IPS-NIHi11 (cell line): ENCODE measurements at regions not wholly inside any gene's neighbourhood (a gene's known extent, or its start where the extent isn't known, plus 50 kb on each side); places are given as distances from the start of the nearest gene placed in this dataset.

ENCODE experiments used
- DNase-seq: peaks from one replicate; pipeline ENCODE4 v3.0.0; 2012; ENCODE audit warnings: mixed read lengths, low spot score

DNA sequence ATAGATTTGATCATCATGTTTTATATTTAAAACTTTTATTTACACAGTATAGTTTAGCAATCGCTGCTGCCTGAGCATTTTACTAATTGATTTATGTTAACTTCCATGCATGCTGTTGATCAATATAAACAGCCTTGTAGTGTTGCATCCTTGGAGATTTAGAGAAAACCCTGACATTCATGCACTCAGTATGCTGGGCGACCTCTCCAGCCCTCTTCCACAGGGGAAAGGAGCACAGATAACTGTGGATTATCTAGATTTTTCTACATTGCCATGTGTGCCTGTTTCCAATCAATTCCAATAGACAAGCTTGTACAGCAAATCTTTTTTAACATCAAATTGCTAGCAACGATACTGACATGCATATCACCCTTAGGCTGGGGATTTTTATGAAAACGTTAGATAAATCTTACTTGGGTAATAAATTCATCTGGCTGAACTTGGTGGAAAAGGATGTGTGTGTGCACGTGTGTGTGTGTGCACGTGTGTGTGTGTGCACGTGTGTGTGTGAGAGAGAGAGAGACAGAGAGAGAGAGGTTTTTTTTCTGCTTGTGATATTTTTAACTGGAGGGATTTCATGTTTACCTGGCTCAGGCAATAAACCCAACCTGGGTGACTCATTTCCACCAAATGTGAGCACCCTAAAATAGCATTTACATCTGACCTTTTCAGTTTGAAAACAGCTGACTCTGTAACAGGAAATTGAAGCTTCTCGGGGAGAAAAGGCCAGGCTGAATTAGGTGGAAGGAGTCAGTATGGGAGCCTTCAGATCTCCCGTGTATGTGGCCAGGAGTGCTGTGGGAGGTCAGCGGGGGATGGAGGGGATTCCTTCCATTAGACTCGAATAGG, 339.8 kb downstream of the PRDM2 start:
- DNase-seq: no peak

DNA sequence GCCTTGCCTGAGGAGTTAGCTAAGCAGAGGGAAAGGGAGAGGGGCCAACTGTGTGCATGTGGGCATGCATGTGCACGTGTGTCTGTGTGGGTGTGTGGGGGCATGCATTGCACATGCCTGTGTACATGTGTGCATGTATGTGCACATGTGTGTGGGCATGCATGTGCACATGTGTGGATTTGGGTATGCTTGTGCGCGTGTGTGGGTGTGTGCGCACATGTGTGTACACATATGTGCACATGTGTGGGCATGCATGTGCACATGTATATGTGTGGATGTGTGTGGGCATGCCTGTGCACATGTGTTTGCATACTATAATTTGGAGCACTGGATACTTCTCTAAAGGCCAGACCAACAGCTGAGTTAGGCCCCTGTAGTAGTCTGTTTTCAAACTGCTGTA, 350.0 kb downstream of the PRDM2 start:
- DNase-seq: no peak

DNA sequence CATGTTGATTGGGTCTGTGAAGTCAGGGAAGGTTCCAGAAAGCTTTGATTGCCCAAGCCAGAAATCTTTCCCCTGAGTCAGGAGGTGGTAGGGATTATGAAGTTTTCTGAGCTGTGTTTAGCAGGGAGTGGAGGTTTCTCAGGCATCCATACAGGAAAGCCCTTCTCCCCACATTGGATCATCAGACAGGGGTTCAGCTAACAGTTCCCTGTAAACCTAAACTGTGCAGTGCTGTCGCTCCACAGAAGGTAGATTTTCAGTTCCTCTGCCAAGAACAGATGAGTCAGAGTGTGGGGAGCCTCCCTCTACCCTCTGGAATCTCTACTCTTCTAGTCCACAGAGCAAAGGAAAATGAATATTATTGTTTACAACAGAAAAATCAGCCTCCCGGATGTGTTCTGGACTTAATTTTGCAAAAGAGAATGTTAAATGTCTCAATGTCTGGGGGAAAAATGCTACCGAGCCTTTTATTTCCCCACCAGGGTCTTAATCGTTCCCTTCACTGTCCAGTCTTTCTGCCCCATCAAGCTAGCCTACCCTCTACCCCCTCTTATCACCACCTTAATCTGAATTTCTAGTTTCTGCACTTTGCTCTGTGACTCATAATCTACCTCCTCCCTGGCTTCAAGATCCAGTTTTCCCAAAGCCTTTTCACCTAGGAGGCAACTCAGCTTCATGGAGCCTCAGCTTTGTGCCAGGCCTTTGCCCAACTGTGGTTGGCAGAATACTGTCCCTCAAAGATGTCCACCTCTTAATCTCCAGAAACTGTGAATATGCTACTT, 355.6 kb downstream of the PRDM2 start:
- DNase-seq: no peak

DNA sequence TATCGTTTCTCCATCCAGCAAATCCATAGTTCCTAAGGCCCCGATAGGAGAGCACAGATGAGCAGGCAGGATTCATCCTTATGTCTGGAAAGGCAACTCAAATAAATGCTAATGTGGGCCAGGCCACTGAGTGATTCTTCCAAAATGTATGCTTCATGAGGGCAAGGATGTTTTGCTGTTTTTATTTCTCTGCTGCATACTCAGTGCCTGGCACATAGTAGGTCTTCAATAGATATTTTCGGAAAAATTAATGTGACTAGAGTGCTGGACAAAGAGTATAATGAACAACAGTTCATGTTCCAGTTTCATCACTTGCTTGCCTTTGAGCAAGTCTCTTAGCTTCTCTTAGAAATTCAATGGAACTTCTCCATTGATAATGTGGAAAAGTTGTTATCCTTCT, 357.7 kb downstream of the PRDM2 start:
- no peak for DNase-seq

DNA sequence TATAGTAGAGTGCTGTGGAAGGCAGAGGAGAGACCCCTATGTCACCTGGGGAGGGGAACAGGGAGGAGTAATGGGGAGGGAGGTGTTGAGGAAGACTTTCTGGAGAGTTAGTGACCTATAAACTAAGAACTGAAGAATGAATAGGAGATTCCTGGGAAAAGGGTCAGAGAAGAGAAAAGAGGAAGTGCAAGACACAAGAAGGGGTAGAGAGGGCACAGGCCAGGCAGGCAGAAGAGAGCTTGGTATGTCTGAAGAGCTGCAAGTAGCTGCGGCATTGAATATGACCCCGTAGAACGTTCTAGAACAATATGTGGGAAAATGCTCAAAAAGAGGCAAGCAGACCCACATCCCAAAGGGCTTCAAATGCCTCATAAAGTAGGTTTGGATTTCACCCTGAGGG, 361.2 kb downstream of the PRDM2 start:
- no peak for DNase-seq

DNA sequence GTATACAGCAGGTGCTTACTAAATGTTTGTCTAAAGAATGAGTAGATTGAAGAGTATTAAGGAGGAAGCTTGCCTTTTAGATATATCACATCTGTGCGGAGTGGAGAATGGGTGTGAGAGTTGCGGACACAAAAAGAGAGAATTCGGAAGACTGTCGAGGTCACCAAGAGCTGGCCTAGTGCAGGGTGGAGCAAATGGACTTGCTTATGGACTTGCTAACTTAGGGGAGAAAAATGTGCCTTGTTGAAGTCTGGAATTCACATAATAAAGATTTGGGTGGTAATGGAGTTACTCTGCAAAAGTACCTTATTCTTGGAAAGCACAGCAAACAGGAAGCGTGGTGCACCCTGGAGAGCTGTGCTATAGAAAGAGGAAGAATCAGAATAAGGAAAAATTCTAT, 361.7 kb downstream of the PRDM2 start:
- DNase-seq: no peak

DNA sequence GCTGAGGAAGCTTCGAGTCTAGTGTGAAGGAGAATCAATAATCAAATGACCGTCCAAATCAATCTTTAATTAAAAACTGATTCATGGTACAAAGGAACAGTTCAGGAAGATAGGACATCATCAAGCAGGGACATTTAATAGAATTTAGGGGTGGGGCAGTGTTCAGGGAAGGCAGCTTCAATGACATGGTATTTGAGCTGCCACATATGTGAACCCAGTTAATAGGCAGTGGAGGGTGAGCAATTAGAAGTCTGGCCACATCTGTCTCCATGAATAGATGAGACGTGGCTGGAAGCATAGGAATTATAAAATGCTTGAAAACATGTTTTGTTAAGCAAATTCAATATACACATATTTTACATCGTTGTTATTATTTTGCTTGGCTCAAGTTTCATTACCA, 362.7 kb downstream of the PRDM2 start:
- DNase-seq: no peak

DNA sequence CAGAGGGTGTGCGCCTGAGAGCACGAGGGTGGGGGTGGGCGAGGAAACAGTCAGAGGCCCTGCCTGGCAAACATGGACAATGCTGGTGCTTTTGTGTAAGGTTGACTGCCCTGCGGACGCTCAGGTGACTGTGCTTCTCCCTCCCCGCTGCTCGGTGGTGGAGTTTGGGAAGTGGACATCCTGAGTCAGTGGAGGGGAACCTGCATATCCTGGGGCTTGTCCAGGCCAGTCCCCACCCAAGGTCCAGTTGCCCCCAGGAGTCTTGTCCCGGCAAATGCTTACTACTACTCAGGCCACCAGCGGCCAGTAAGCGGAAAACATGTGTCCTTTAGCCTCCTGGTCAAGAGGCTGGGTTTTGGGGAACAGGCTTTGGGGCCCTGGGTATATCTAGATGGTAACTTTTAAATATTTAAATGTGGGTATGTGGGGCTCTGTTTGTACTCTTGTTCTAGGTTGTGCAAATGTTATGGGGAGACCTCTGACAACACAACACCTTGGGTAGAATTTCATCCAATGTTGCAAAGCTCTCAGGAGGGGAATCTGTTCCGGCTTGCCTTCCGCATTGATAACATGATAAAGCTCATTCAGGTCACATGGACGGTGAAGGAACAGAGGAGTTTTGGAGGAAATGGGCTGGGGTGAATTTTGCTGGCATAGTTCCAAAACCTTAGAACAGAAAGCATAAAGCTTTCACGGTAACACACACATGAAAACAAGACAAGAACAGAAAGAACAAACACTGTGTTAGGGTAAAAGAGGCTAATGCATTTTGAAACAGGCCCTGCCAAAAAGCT, 364.9 kb downstream of the PRDM2 start:
- no peak for DNase-seq

GRCh38 chr1:14065486-14065885, 365.5 kb downstream of the PRDM2 start:
- DNase-seq: no peak

DNA sequence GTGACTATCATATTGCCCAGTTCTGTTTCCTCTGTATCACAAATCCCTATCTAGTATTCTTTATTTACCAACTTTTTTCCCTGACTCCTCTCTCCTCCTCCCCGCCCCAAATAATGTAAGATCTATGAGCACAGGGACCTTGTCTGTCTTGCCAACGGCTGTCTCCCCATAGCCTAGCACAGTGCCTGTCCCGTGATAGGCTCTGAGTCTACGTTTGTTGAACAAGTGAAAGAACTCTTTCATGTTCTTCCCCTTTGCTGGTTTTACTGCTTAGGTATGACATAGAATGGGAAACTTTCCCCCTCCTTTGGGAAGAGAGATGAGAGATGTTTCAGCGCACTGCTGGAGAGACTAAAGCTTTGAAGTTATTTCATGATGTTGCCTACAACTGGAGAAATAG, 367.0 kb downstream of the PRDM2 start:
- DNase-seq: no peak

- no peak for DNase-seq
Observed at GRCh38 chr1:14067711-14068110, 367.7 kb downstream of the PRDM2 start.

- no peak for DNase-seq
Observed at GRCh38 chr1:14071581-14071980, 371.6 kb downstream of the PRDM2 start.

- no peak for DNase-seq
Observed at GRCh38 chr1:14080653-14081052, 380.7 kb downstream of the PRDM2 start.

GRCh38 chr1:14082331-14082730, 382.3 kb downstream of the PRDM2 start:
- DNase-seq: no peak

DNA sequence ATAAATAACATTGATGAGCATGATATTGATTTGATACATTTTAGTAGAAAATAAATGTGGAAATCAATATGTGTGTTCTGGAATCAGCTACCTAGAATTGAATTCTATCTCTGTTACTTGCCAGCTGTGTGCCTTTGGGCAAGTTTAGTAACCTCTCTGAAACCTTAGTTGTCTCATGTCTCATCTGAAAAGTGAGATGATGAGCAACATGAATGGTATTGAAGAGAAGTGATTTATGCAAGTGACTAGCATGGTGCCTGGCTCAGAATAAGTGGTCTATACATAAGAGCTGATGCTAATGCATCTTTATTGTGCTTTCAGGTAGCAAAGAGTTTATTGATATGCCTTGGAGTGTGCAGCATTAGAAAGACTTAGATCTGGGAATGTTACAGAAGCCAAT, 383.3 kb downstream of the PRDM2 start:
- DNase-seq: no peak

DNA sequence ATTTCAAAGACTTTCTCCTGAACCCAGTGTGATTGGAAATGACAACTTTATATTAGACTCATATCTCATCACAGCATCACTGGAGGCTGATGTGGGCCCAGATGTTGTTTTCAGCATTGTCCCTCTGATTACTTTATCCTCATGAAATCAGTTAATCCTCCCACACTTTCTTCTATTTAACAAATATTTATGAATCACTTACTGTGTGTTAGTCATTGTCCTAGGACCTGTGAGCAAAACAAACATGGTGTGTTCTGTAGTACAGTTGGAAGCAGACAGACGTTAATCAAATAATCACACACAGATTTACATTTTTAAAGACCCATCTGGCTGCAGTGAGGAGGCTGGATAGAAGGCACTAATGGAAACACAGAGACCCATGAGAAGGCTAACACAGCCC, 383.7 kb downstream of the PRDM2 start:
- DNase-seq: no peak

DNA sequence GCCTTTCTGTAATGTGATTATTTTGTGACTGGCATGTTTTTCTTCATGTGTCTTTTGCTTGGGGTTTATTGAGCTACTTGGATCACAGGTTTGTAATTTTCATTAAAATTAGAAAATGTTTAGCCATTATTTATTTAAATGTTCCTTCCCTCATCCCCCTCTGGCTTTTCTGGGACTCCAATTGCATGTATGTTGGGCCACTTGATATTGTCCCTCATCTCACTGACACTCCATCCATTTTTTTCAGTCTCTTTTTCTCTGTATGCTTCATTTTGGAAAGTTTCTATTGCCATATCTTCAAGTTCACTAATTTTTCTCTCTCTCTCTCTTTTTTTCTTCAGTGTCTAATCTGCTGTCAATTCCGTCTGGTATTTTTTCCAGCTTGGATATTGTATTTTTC, 390.1 kb downstream of the PRDM2 start:
- no peak for DNase-seq

GRCh38 chr1:14090531-14090930, 390.5 kb downstream of the PRDM2 start:
- no peak for DNase-seq

DNA sequence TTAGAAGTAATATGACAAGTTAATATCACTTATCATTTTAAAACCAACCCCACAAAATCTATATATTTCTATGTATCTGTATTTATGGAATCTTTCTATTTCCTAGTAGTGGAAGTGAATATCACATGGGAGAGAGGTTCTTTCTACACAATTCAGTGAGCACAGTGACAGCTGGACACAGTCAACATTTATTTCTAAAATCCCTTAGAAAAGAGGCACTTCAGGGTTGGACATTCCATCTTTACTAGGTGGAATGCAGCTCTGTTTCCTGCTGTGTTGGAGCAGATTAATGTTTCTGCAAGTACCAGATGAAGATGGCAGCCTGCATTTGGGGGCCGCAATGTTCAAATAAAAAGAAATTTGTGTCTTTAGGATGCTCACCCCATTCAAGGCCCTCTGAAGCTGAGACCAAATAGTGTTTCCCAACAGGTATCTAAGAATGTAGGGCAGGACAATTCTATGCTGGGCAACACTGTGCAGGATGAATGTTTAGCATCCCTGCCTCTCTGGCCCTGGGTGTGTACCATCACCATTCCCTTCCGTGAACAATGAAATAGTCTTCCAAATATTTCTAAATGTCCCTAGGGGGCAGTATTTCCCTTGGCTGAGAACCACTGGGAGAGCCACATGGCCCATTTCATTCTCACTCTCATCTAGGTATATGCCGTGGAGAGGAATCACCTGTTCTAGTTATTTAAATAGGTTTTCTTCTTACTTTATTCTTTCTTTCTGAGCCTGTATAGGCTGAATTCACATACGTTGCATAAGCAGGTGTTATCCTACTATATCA, 394.8 kb downstream of the PRDM2 start:
- peak; percentile 79 for DNase-seq

- DNase-seq: no peak
Observed at GRCh38 chr1:14098294-14098913, 398.4 kb downstream of the PRDM2 start.

- no peak for DNase-seq
Observed at GRCh38 chr1:14100444-14100843, 400.5 kb downstream of the PRDM2 start.
